Choroid plexus epithelial cell (primary cell): ENCODE measurements at regions not wholly inside any gene's neighbourhood (a gene's known extent, or its start where the extent isn't known, plus 50 kb on each side); places are given as distances from the start of the nearest gene placed in this dataset.

Source experiments
- DNase-seq: peaks from one replicate; pipeline ENCODE4 v3.0.0-alpha.2; 2010; ENCODE audit warnings: low read depth
- H3K4me3 ChIP-seq: 2 replicates; pipeline ENCODE4 v1.5.1; 2011; ENCODE audit warnings: low read depth, mild to moderate bottlenecking, control low read depth, low read length, moderate library complexity
- TF ChIP-seq, protein P1 (sequence below): conservative IDR thresholded peaks from 2 replicates; pipeline ENCODE4 v1.5.1; 2011; ENCODE audit warnings: low read depth, mild to moderate bottlenecking, control low read depth, inconsistent platforms, low read length, moderate library complexity

DNA sequence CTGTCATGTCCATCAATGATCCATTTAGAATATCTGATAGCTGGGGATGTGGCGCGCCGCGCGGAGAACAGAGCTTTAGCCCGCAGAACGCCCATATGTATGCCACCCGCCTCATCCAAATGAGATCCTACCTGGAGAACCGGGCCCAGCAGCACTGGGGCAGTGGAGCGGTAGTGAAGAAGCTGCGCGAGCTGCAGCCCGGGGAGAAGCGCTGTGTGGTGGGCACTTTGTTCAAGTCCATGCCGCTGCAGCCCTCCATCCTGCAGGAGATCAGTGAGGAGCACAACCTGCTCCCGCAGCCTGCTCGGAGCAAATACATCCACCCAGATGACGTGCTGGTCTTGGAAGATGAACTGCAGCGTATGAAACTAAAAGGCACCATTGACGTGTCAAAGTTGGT lies 313.7 kb downstream of the NR2F1-AS1 start:
- no peak overlapping the region for H3K4me3 ChIP-seq
- DNase-seq, result no peak
- TF ChIP-seq, protein P1, sequence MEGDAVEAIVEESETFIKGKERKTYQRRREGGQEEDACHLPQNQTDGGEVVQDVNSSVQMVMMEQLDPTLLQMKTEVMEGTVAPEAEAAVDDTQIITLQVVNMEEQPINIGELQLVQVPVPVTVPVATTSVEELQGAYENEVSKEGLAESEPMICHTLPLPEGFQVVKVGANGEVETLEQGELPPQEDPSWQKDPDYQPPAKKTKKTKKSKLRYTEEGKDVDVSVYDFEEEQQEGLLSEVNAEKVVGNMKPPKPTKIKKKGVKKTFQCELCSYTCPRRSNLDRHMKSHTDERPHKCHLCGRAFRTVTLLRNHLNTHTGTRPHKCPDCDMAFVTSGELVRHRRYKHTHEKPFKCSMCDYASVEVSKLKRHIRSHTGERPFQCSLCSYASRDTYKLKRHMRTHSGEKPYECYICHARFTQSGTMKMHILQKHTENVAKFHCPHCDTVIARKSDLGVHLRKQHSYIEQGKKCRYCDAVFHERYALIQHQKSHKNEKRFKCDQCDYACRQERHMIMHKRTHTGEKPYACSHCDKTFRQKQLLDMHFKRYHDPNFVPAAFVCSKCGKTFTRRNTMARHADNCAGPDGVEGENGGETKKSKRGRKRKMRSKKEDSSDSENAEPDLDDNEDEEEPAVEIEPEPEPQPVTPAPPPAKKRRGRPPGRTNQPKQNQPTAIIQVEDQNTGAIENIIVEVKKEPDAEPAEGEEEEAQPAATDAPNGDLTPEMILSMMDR, result no peak

DNA sequence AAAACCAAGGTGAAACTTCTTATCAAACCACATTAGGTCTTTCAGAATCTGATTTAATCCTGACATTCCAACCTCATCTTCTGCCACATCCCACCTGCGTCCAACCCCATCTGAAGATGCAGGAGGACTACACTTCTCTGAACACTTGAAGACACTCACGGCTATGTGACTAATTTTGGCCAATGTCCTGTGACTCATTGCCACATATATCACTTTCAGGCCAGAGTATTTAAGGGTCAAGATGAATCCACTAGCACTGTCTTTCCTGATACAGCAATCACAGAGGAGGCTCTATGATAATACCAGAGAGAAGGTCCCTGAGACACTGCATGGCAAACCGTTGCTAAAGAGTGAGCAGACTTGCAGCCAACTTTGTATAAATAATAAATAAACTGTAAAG lies 323.4 kb downstream of the NR2F1-AS1 start:
- no peak overlapping the region for H3K4me3 ChIP-seq
- TF ChIP-seq, protein P1, result no peak
- no peak for DNase-seq

DNA sequence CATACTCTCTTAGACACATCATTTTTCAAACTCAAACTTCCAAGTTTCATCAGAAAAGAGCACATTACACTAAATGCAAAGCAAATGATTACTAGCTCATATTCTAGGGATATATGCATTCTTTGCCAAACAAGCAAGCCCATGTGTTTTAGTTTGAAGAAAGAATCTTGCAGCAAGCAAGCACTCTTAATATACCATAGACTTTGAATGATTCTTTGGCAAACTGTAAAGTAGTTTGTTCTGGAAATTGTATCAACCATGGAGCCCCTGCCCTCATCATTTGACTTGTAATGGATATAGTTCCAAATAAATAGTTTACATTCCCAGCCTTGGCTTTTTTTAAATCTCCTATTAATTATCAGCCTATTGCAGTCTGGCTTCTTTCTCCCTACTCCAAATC lies 325.2 kb downstream of the NR2F1-AS1 start:
- no peak overlapping the region for H3K4me3 ChIP-seq
- no peak for DNase-seq
- TF ChIP-seq, protein P1, result no peak

DNA sequence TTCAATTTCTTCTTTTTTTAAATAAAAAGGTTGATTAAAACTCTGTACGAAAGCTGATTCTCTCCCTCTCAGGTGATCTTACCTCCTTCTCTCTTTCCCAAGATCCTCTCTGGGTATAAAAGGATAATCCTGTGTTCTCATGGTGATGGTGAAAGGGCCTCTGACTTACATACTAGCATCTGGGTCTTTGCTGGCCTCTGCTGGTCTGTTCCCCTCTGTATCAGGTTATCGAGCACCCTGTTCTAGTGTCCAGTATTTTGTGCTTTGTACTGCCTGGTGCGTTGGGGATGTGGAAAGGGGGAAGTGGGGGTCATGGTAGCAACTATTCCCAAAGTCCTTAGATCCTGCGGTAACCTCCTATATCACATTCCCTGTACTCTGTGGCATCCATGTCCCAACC lies 328.9 kb downstream of the NR2F1-AS1 start:
- DNase-seq, result peak; percentile 43

DNA sequence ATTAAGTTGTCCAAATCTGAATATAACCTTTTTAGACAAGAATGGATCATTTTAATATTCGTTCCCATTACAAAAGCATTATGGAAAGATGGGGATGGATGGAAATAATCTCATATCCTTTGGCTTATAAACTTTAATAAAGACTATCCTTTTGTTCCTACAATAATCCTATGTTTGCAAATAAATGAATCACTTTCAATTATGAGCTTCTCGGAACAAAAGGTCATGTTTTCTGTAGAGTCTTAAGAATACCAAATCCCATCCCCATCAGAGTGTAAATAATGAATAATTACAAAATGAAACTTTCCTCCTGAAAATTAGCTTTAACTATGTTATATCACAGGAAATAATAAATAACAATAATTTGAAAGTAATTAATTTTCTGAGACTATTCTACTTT lies 329.7 kb downstream of the NR2F1-AS1 start:
- H3K4me3 ChIP-seq, result no peak overlapping the region
- no peak for DNase-seq
- TF ChIP-seq, protein P1, result no peak

More for the DNA sequence above, 328.9 kb downstream of the NR2F1-AS1 start:
- TF ChIP-seq, protein P1, result peak; percentile 42
- no peak overlapping the region for H3K4me3 ChIP-seq

DNA sequence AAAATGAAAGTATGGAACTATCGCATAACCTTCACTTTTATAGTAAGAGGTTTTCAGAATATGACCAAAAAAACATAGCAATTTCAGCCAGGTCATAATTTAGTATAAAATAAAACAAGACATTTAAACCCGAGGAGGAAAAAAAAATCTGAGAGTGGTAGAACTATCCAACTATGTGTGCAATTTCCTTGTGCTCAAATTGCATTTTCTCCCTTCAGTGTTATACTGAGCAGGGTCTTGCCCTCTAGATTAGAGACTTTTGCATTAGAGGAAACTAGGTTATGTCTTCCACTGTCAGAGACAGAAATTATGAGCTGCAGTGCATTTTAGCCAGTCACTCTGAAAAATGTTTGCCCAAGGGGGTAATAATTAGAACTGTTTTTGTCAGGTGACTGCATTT lies 330.6 kb downstream of the NR2F1-AS1 start:
- TF ChIP-seq, protein P1, result no peak
- peak; percentile 74 for DNase-seq
- H3K4me3 ChIP-seq, result peak overlapping the region; percentile 41

DNA sequence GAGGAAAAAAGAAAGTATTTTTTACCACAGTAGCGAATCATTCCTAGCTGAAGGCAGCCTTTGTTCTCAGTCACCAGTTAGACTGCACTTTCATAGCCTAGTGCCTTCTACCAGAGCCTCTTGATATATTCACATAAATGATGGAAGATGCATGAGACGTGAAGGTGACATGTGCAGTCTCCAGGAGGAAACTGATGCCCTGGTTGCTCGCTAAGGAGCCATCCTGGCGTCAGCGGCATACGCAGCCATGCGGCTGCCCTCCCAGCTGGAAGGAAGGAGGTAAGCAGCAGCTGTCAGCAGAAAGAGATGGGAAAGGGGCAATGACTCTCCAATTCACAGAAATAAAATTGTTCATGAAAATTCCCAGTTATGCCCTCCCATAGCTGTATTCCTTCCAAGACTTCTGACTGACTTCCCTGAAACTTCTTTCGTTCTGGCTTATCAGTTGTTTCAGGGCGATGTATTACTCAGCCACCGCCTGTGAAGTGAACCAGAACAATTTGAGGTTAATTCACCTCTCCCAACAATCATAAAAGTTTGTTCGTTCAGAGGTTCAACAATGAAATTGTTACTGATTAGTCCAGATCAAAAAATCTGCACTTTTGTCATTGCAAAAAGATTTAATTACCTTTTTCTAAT lies 331.2 kb downstream of the NR2F1-AS1 start:
- peak overlapping the region; percentile 41 for H3K4me3 ChIP-seq
- TF ChIP-seq, protein P1, result no peak
- peak; percentile 64 for DNase-seq
